ENCODE measurements at regions not wholly inside any gene's neighbourhood (a gene's known extent, or its start where the extent isn't known, plus 50 kb on each side); places are given as distances from the start of the nearest gene placed in this dataset.
"Not testable (repeated sequence)": the region's sequence is repeated elsewhere in the genome, so short reads cannot be mapped to it uniquely, and the experiment has no call there.

DNA sequence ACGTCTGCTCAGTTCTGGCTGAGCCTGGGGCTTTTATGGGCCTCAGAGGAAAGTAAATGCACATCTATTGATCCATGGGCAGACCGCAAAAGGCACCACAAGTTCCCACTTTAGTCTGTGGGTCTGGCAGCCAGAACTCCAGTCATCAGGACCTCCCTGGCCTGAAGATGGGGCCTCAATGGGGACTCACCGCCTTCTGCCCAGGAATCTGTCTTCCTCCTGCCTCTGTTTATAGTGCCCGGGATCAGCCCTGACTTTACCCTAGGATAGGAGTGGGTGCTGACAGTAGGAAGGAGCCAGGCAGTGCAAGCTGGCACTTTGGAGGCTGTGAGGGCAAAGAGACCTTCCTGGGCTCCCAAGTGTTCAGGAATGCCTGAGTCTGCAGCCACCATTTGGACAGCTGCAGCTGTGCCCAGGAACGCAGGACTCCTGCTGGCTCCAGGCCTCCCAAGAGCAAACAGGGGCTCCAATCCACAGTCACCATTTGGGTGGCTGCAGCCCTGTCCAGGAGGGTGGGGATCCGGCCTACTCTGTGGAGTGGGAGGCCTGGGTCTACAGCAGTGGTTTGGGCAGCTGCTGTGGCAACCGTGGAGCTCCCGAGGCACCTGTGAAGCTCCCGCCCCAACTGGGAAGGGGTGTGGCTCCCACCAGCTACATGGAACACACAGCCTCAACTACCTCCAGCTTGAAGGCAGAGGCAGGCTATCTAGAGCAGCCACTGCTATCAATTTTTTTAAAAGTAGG is 1440.9 kb upstream of the ADGRL3 start:
- DNase-seq, result no peak

DNA sequence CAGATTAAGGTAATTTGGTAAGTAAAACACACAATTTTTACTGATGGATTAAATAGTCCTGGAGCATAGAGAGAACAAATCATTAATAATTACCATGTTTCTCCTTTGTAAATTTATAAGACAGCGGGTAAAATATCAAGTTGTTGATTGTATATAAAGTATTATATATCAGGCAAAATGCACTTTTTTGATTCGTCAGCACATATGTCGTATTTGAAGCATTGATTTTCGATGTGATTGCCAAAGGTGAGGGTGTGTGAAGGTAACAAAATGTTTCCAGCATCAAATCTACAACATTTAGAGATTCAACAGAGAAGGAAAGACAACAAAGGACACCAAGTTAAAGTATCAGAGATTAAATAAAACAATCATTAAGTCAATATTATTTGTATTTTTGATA is 1437.8 kb upstream of the ADGRL3 start:
- no peak for DNase-seq

DNA sequence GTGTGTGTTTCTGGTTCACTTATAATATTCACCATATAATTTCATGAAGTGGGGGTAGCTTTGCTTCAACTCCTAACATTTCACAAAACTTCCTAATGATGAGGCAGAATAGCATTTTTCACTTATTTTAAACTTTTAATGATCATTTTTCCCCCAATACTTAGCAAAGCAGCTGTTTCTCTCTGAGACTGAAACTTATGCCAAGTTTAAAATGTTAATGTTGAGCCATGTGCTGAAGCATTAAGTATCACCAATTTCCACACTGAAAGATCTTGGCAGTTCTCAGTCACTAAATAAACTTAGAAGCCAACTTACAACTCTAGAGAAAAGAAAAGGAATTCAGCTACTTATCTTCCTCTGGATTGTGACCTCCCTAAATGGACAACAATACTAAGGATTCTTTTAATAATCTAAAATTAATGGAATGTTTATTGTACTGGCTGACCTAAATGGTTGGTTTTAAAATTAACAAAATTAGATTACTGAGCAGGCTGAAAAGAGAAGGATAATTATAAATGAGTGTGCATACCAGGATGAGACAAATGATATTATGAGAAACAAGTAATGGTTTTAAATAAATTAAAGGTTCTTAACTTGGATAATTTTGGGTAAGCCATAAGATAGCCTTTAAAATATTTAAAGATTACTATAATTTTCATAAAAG is 1429.4 kb upstream of the ADGRL3 start:
- no peak for DNase-seq

GRCh38 chr4:59772641-59773139 is 1427.4 kb upstream of the ADGRL3 start:
- no peak for DNase-seq

DNA sequence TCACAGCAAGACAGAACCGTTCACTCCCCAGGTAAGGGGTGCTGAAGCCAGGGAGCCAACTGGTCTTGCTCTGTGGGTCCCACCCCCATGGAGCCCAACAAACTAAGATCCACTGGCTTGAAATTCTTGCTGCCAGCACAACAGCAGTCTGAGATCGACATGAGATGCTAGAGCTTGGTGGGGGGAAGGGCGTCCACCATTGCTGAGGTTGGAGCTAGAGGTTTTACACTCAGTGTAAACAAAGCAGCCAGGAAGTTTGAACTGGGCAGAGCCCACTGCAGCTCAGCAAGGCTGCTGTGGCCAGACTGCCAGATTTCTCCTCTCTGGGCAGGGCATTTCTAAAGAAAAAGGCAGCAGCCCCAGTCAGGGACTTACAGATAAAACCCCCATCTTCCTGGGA is 1419.9 kb upstream of the ADGRL3 start:
- not testable (repeated sequence) for DNase-seq

DNA sequence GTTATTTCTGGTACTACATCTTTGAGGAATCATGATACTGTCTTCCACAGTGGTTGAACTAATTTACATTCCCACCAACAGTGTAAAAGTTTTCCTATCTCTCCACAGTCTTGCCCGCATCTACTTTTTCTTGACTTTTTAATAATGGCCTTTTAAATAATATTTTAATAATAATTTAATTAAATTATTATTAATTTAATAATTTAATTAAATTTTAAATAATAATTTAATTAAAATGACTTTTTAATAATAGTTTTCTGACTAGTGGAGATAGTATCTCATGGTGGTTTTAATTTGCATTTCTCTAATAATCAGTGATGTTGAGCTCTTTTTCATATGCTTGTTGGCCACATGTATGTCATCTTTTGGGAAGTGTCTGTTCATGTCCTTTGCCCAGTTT is 1395.0 kb upstream of the ADGRL3 start:
- DNase-seq, result no peak

GRCh38 chr4:59814402-59815010 is 1385.6 kb upstream of the ADGRL3 start:
- no peak for DNase-seq

DNA sequence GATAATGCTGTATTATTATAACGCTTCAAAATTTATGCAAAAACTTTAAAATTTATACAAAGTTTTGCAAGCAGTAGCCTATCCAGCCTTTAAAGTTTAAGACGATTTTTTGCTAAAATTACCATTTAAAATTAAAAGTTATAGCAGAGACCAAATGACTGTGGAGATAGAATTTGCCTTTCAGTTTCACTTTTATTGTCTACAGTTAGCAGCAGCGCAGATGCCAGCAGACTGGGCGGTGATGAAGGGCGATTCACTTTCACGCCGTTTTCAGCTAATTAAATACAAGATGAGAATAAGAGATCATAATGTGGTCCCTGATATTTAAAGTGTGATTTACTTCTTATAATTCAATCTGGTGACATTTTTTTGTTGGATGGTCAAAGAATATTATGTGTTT is 1381.5 kb upstream of the ADGRL3 start:
- DNase-seq, result no peak

DNA sequence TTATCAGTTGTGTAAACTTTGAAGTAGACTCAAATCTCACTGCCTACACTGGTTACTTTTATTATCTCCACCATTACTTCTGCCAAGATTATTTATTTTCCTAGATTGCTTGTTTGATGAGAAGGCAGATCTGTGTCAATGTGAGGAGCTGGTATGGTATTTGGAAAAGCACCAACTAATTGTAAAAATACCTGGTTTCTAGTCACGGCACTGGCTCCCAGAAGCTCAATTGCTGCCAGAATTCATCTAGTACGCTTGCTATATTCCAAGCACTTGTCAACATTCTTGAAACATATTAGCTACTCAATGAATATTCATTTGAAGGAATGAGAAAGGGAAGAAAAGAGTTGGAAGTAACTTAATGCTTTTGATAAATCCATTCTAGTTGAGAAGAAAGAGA is 1376.8 kb upstream of the ADGRL3 start:
- DNase-seq, result no peak

- no peak for DNase-seq
Observed at GRCh38 chr4:59825104-59825503, 1375.0 kb upstream of the ADGRL3 start.

DNA sequence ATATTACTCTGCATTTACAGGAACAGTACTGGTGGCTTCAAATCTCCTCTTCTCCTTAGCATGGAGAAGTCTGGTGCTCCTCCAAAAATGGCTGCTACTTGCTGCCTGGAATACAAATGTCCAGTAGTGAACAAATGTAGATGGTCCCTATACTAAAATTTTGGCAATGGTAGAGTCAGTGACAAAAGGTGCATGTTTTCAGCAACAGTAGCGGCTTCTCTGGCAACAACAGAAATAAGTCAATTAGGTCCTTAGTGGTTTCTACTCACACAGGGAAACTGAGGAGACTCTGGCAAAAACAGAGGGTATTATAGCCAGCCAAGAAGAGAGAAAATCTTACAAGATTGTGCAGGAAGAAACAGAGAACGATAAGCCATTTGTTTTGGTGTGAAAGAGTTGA is 1368.4 kb upstream of the ADGRL3 start:
- DNase-seq, result no peak

- DNase-seq, result no peak
Observed at GRCh38 chr4:59834943-59835342, 1365.2 kb upstream of the ADGRL3 start.

GRCh38 chr4:59837751-59838150 is 1362.4 kb upstream of the ADGRL3 start:
- DNase-seq, result no peak

DNA sequence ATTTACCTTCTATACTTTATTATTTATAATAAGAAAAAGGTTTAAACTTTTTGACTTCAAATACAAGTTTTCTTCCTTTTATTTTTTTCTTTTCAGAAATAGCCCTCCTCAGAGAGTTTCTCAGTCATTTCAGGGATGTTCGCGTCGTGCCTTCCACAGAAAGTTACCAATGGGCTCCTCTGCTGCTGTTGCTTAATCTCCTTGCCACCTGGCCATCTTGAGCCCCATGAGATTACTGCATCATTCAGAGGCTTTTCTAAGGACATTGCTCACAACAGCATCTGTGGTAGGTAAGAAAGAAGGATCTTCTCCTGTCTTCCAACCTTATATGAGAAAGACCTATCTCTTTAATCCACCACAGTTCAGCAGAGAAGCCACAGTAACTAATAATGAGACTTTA is 1361.9 kb upstream of the ADGRL3 start:
- no peak for DNase-seq

DNA sequence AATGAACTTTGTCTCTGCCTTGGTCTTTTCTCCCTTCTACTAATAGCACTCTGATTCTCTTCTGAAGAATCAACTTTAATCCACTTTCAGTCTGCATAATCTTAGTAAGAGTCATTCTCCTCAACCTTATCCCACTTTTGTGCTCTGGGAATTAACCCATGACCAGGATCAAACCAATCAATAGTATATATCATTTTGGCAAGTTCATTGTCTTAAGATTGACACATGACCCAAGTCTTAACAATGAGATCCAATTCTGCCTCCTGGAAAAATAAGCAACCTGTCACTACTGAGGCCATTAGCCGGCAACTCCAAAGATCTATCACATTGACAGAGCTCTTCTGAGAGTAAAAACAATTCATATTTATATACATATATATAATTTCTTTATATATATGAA is 1358.4 kb upstream of the ADGRL3 start:
- no peak for DNase-seq

DNA sequence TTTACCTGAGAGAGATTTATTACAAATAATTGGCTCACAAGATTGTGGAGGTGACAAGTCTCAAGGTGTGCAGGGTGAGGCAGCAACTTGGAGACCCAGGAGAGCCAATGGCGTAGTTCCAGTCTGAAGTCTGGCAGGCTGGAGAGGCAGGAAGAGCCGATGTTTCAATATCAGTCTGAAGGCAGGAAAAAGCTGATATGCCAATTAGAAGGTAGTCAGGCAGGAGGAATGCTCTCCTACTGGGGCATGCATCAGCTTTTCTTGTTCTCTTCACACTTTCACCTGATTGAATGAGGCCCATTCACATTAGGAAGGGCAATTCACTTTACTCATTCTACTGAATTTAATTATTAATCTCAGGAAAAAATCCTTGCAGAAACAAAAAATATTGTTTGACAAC is 1351.7 kb upstream of the ADGRL3 start:
- no peak for DNase-seq

DNA sequence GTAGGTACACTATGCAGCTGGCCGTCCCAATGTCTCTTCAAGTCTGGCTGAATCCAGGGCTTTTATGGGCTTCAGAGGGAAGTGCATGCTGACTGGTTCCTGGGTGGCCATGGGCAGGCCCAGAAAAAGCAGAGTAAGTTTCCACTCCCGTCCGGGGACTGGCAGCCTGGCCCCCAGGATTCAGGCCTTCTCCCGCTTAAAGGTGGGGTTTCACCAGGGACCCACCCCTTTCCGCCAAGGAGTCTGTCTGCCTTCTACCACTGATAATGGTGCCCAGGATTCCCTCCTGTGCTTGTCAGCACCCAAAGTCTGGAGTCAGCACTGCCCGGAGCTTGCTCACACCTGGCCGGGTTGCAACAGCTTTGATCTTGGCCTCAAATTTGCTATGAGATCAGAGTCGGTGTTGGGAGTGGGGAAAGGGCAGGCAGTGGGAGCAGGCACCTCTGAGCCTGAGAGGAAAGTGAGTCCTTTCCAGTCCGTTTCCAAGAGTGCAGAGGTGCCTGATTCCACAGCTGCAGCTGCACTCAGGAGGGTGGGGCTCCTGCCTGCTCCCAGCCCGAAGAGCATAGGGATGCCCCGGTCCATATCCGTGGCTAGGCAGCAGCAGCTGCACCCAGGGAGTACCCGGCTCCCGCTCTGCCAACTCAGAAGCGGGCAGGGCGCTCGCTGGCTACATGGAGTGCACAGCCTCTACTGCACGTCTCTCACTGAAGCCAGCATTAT is 1344.3 kb upstream of the ADGRL3 start:
- DNase-seq, result no peak

DNA sequence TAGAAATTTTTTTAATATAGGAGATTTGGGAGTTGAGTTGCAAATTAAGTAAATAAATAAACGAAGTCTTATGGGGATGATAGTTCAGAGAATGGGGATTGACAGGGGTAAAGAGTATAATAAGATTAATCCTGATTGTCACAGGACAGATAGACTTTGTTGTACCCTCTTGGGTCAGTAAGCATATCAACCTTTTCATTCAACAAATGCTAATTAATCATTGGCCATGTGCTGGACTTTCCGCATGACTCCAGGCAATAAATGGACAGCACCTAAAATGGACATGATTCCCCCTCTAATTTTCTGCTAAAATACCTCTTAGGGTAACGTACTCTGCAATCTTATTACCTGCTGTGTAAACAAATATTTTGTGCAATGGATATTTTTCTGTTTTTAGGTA is 1331.1 kb upstream of the ADGRL3 start:
- no peak for DNase-seq

GRCh38 chr4:59869559-59869958 is 1330.6 kb upstream of the ADGRL3 start:
- no peak for DNase-seq

- DNase-seq, result no peak
Observed at GRCh38 chr4:59881632-59882031, 1318.5 kb upstream of the ADGRL3 start.

GRCh38 chr4:59904331-59904730 is 1295.8 kb upstream of the ADGRL3 start:
- no peak for DNase-seq

- no peak for DNase-seq
Observed at GRCh38 chr4:59920416-59920815, 1279.7 kb upstream of the ADGRL3 start.

DNA sequence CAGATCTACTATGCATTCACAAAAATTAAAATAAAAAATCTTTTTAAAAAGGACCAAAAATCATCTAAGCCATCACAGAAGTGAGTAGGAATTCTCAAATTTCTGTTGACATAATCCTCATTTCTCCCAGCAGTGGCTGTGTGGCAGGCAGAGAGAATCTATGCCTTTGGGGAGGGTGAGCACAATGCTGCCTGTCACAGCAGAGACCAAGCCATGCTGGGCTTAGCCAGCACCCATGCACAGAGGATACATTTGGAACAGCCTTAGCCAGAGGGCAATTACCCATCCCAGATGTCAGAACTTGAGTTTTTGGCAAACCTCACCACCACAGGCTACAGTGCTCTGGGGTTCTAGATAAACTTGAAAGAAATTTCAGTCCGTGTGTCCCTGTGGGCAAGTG is 1274.8 kb upstream of the ADGRL3 start:
- no peak for DNase-seq

DNA sequence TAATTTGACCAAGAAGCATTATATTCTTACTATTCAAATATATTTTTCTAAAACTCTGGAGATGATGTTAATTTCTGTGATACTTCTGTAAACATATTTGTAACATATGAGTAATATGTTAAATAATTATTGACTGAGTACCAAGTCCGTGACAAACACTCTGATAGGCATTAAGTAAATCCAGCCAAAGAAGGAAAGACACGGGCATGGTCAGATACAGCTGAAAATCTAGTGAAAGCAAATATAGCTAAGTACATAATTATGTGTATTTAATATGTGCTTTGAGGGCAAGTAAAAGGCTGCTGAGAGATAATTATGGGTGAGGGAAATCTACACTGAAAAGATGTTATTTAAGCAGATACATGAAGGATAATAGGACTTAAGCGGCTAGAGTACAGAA is 1263.6 kb upstream of the ADGRL3 start:
- no peak for DNase-seq

All from stimulated activated CD4-positive, alpha-beta T cell treated with anti-CD3 and anti-CD28 coated beads, Interleukin-4, amount 100 ng/mL, for 1 hour (primary cell).